ENCODE measurements at regions not wholly inside any gene's neighbourhood (a gene's known extent, or its start where the extent isn't known, plus 50 kb on each side); places are given as distances from the start of the nearest gene placed in this dataset.

DNA sequence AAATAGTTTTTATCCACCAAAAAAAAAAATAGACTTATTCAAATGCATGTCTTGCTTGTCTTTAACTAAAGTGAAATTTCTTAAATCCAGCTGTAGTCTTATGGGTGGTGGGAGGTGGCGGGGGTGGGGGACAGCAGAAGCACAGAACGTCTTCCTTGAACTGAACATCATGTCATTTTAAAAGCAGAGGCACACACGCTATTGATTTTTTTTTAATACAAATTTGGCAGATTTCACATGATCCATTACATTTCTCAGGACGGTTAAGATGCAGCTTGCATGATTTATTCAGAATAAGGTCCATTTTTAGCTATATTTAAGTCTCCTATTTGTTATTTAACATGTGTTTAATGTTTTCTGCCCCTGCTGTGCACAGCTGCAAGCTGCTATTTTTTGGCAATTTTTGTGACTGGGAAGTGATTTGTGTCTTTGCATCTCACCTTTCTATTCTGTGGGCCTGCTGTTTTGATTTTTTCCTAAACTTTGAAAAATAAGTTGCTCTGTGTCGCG, 274.0 kb downstream of the TSHZ3 start:
- TF ChIP-seq STAT6 (CRISPR knock-in tag; conservative IDR thresholded peaks at IDR 0.05; ENCODE audit: low read depth): no peak
- TF ChIP-seq CTCF (IDR thresholded peaks at IDR 0.05): no peak
- TF ChIP-seq CREM (CRISPR knock-in tag; IDR thresholded peaks at IDR 0.05): no peak
- TF ChIP-seq FOXJ3 (CRISPR knock-in tag; IDR thresholded peaks at IDR 0.05; ENCODE audit: borderline replicate concordance): no peak
- no peak for TF ChIP-seq SP1 (CRISPR knock-in tag; conservative IDR thresholded peaks at IDR 0.05)
- TF ChIP-seq TCF7 (CRISPR knock-in tag; IDR thresholded peaks at IDR 0.05; ENCODE audit: low read depth): no peak
- TF ChIP-seq FOXP4 (CRISPR knock-in tag; IDR thresholded peaks at IDR 0.05): no peak
- no peak for TF ChIP-seq TEAD4 (CRISPR knock-in tag; IDR thresholded peaks at IDR 0.05)
- TF ChIP-seq USF2 (CRISPR knock-in tag; IDR thresholded peaks at IDR 0.05): no peak
- no peak for TF ChIP-seq ZNF121 (CRISPR knock-in tag; IDR thresholded peaks at IDR 0.05)
